Fibroblast of skin of scalp (primary cell): ENCODE measurements at regions not wholly inside any gene's neighbourhood (a gene's known extent, or its start where the extent isn't known, plus 50 kb on each side); places are given as distances from the start of the nearest gene placed in this dataset.
"Not testable (repeated sequence)": the region's sequence is repeated elsewhere in the genome, so short reads cannot be mapped to it uniquely, and the experiment has no call there.

Source experiments
- DNase-seq: peaks from one replicate; pipeline ENCODE4 v3.0.0-alpha.2; 2013

- peak; percentile 78 for DNase-seq
Observed at GRCh38 chr19:29006057-29006735, 206.8 kb downstream of the UQCRFS1 start.

GRCh38 chr19:29004796-29005195, 208.2 kb downstream of the UQCRFS1 start:
- DNase-seq: no peak

DNA sequence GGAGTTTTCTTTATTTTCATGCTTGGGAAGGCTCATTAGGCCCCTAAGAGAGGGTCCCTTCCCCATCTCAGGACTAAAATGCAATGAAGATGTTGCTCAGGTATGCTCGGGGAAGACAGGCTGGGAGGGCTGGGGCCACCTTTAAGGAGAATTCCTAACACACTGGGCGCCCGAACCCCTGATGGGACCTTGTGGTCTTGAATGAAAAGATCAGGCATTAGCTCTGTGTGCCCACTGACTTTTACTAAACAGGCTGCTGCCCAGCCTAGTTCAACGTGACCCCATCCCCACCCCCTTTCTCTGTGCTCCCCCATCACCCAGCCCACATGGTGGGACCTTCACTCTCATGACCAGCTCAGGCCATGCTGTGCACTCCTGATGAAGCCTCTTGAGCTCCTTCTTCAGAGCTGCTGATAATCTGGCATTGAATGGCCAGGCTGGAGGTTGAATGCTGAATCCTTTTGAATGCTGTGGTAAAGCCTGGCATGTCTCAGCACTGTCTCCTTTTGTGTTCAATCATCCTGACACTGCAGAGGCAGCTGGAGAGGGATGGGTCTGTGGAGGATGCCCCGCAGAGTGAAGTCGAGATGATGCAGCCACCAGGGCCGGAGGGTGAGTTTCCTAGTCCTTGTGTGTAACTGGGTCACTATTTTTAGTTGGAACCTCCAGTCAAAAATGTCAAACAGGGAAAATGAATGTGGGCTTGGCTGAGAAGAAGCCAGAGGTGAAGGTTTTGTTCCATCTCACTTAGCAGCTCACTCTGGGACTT, 209.1 kb downstream of the UQCRFS1 start:
- no peak for DNase-seq

GRCh38 chr19:29002336-29002735, 210.6 kb downstream of the UQCRFS1 start:
- no peak for DNase-seq

DNA sequence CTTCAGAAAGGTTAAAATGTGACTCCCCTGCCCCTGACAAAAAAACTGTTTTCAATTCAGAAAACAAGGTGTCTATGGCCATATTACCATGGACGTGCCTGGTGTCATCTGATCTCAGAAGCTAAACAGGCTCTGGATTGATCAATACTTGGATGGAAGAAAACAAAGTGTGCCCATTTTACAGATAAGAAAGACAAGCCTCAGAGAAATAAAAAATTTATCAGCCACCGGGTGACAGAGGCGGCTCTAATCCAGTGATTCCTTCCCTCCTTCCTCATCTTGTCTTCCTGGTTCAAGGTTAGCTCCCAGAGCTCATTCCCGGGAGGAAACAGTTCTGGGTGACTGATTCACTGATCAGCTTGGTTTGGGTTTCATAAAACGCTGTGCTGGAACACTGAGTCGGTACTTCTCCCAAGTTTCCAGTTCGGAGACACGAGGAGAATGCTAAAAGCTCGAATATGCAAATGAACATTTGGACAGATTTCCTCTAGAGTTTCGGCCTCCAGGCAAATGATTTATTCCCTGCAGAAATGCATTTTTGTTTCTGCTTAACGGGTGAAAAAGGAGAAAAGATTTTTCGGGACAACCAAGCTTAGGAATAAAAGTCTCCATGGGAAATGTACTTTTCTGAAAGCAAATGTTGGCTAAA, 211.2 kb downstream of the UQCRFS1 start:
- no peak for DNase-seq

- DNase-seq: no peak
Observed at GRCh38 chr19:29001141-29001581, 211.8 kb downstream of the UQCRFS1 start.

DNA sequence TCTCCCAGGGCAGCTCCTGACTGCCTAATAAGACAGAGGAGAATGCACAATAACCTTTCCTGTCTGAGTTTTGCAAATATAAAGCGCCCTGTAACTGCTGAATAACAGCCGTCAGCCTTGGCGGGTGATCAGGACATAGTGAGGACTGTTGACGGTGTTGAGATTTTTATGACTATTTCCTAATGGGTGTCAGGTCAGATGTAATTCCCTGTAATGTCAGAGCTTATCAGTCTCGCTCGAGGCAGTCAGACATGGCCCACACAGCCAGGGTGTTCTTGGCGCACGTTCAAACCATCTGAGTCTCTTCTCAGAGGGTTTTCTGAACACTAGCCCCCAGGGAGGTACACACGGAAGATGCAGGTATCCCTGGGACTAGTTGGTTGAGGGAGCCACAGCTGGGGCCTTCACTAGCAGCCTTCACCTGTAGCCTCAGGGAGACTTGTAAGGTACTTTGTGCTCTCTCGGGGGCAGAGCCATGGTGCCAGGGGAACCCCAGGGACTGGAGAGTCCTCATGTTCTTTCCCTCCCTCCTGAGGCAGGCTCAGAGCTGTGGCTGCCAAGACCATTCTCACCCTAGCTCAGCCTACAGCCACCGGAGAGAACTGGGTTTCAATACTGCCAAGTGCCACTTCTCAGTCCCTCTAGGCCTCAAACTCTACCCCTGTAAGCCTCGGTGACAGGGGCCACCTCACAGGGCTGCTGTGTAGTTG, 213.1 kb downstream of the UQCRFS1 start:
- no peak for DNase-seq

DNA sequence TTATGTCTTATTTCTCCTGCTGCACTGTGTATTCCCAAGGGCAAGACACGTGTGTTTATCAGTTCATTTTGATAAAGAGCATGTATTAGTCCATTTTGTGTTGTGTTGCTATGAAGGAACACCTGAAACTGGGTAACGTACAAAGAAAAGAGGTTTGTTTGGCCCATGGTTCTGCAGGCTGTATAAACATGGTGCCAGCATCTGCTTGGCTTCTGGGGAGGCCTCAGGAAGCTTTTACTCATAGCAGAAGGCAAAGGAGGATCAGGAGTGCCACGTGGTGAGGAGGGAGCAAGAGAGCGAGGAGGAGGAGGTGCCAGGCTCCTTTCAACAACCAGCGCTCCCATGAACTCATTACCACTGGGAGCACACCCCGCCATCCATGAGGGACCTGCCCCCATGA, 214.0 kb downstream of the UQCRFS1 start:
- DNase-seq: no peak

DNA sequence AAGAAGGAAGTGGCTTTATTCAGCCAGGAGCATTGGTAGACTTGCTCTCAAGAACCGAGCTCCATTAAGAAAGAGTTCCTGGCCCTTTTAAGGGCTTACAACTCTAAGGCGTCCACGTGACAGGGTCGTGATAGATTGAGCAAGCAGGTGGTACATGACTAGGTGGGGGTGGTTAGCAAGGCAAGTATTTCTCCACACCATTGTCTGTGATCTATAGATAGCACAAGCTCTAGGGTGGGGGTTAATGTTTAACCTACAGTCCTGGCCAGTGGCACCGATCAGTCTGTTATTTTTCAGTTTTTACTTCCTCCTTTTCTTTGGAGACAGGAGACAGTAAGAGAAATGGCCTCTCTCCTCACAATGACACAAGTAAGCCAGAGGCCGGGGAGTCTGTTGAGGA, 215.1 kb downstream of the UQCRFS1 start:
- DNase-seq: not testable (repeated sequence)

DNA sequence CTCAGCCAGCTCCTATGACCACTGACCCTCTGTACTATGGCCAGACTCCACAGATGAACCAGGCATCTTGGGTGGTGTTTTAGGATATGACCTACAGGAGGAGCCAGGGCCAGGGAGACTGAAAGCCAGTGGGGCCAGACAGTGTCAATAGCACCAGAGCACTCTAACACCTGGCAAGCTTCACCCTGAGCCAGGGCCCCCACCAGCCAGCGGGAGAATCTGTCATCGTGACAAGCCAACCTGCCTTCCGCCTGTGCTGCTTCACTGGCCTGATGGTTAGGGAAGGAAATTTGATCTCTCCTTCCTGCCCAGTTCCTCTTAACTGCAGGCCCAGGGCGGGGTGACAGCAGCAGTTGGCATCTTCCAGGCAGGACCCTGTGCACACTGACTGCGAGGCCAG, 222.4 kb downstream of the UQCRFS1 start:
- DNase-seq: no peak

DNA sequence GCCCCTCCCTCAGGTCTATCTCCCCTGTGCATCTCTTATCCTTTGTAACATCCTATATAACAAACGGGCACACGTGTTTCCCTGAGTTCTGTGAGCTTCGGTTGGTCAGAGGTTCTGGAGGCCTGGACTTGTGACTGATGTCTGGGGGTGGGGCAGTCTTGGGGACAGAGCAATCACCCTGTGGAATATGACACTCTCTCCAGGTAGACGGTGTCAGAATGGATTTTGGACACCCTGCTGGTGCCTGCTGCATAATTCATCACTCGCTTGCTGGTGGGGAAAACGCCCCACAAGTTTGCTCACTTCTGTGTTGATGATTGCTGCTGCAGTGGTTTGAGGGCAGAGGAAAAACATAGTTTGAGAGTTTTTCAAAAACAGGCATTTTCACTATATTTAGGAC, 223.2 kb downstream of the UQCRFS1 start:
- DNase-seq: no peak

DNA sequence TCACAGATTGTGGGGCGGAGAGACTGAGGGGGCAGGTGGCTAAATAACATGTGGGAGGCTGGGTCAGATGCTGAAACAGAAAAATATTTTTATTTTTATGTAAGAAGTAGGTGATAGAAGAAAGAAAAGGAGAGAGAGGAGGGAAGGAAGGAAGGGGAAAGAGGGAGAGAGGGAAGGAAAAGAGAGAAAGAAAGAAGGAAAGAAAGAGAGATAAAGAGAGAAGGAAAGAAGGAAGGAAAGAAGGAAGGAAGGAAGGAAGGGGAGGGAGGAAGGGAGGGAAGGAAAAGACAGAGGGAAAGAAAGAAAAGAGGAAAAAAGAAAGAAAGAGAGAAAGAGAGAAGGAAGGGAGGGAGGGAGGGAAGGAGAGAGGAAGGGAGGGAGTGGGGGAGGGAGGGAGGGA, 224.9 kb downstream of the UQCRFS1 start:
- no peak for DNase-seq

DNA sequence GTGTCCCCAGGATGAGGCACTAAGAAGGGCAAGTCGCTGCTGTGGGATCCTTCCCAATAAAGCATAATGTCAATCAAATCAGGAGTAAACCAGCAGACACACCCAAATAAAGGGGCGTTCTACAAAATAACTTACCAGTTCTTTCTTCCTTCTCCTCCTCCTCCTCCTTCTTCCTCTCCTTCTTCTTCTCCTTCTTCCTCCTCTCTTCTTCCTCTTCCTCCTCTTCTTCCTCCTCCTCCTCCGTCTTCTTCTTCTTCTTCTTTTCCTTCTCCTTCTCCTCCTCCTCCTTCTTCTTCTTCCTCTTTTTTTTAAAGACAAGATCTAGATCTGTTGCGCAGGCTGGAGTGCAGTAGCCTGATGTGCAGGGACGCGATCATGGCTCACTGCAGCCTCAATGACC, 225.8 kb downstream of the UQCRFS1 start:
- no peak for DNase-seq

DNA sequence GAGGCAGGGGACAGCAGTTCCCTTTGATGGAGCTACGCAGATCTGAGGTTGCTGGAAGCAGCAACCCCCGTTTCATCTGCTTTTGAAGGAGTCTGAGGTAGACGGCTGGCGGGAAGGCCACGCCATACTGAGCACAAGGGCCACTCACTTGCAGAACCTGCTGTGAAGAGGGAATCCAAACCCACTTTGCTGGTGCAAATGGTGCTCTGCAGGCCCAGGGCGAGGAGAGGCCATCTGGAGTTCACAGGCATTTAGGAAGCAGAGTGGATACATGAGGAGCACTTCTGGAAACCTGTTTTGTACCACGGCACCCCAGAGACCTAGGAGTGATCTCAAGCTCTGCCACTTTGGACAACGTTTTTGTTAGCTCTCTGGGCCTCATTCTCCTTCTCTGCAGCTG, 227.8 kb downstream of the UQCRFS1 start:
- no peak for DNase-seq

GRCh38 chr19:28984315-28984714, 228.6 kb downstream of the UQCRFS1 start:
- no peak for DNase-seq

- DNase-seq: no peak
Observed at GRCh38 chr19:28983430-28983829, 229.5 kb downstream of the UQCRFS1 start.

- DNase-seq: no peak
Observed at GRCh38 chr19:28981994-28982393, 231.0 kb downstream of the UQCRFS1 start.

- no peak for DNase-seq
Observed at GRCh38 chr19:28981518-28981917, 231.4 kb downstream of the UQCRFS1 start.

DNA sequence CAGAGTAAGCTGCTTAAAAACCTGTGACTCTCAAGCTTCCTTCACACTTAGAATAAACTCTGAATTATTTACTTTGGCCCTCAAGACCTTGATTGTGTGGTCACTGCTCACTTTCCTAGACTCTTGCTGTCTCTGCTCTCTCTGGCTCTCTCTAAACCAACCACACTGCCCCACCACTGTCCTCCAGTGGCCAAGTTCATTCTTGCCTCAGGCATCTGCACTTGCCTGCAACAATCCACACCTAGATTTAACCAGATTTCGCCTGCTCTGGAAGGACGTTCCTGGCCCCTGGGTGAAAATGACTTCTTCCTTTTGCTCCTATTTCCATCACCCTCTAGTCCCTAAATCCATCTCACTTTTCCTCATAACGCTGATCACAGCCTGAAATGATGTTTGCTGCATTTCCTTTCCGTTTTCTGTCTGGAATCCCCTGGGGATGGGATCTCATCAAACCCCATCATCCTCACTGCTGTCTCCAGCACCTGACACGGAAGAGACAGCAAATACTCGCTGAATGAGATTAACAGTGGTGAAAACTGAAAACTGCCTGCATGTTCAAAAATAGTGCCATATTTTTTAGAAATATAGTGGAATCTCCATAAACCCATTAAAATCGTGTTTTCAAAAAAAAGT, 232.6 kb downstream of the UQCRFS1 start:
- DNase-seq: peak; percentile 63

DNA sequence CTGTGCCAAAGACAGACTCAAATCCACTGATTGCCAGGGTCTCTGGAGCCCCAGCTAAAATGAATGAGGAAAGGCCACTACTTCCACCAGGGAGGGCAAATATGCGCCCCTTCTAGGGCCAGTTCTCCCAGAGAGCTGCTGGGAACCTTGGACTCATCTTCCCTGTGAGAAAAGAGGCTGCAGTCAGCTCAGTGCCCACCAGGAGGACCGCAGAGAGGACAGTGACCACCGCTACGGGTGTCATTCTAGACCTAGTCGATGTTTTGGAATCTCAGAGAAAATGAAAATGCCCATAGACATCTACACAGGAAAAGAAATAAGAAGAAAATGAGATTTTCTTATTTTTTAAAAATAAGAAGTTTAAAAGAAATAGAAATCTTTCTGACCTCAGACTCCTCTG, 235.1 kb downstream of the UQCRFS1 start:
- DNase-seq: no peak

GRCh38 chr19:28972058-28972852, 240.7 kb downstream of the UQCRFS1 start:
- no peak for DNase-seq

GRCh38 chr19:28971513-28971912, 241.4 kb downstream of the UQCRFS1 start:
- no peak for DNase-seq
